AG04449 (cell line): ENCODE measurements at regions not wholly inside any gene's neighbourhood (a gene's known extent, or its start where the extent isn't known, plus 50 kb on each side); places are given as distances from the start of the nearest gene placed in this dataset.

ENCODE experiments used
- CTCF ChIA-PET: fragments of 350-600 bp; formaldehyde crosslinking; extraction: SDS; loops from one replicate; lab custom pipeline; 2021; ENCODE audit warnings: antibody characterized with exemption; lab: Yijun Ruan, JAX
- POLR2A ChIA-PET: fragments of 400-600, 350-600 bp; formaldehyde crosslinking; extraction: SDS; loops from one replicate; lab custom pipeline; 2020; ENCODE audit warnings: antibody characterized with exemption, inconsistent platforms; lab: Yijun Ruan, JAX
- DNase-seq: peaks from one replicate; pipeline ENCODE4 v3.0.0-alpha.2; 2010; ENCODE audit warnings: low read depth, low spot score
- H3K4me3 ChIP-seq: 2 replicates; pipeline ENCODE4 v1.5.1; 2011; ENCODE audit warnings: low read depth, mild to moderate bottlenecking, control low read depth, low read length
- CTCF ChIP-seq: IDR thresholded peaks from one replicate; pipeline ENCODE4 v1.5.1; 2011; ENCODE audit warnings: mild to moderate bottlenecking, moderate library complexity, low read length, control low read depth, inconsistent platforms; ENCODE audit not compliant: insufficient read depth; ENCODE audit errors: missing control alignments

GRCh38 chr9:23590276-23591000 is 235.6 kb downstream of the ELAVL2 start:
- DNase-seq = no peak
- CTCF ChIA-PET = no interaction called here
- POLR2A ChIA-PET = no interaction called here
- H3K4me3 ChIP-seq = no peak overlapping the region
- no peak for TF ChIP-seq CTCF

GRCh38 chr9:23594421-23594820 is 231.6 kb downstream of the ELAVL2 start:
- CTCF ChIA-PET = no interaction called here
- POLR2A ChIA-PET = no interaction called here
- no peak for TF ChIP-seq CTCF
- H3K4me3 ChIP-seq = no peak overlapping the region
- DNase-seq = no peak

GRCh38 chr9:23596913-23597634 is 229.0 kb downstream of the ELAVL2 start:
- POLR2A ChIA-PET = no interaction called here
- CTCF ChIA-PET = no interaction called here
- no peak overlapping the region for H3K4me3 ChIP-seq
- no peak for DNase-seq
- no peak for TF ChIP-seq CTCF

GRCh38 chr9:23598994-23599393 is 227.0 kb downstream of the ELAVL2 start:
- CTCF ChIA-PET = no interaction called here
- H3K4me3 ChIP-seq = no peak overlapping the region
- TF ChIP-seq CTCF = no peak
- DNase-seq = no peak
- POLR2A ChIA-PET = no interaction called here

- ChIA-PET CTCF (no interaction called here), POLR2A (no interaction called here)
- DNase-seq = no peak
- no peak overlapping the region for H3K4me3 ChIP-seq
- TF ChIP-seq CTCF = no peak
Measured at GRCh38 chr9:23603311-23603710, 222.7 kb downstream of the ELAVL2 start.

GRCh38 chr9:23606107-23606506 is 219.9 kb downstream of the ELAVL2 start:
- CTCF ChIA-PET = no interaction called here
- POLR2A ChIA-PET = no interaction called here
- no peak for TF ChIP-seq CTCF
- H3K4me3 ChIP-seq = no peak overlapping the region
- no peak for DNase-seq
